CD4-positive, alpha-beta T cell treated with Interleukin-15 for 1 hour (primary cell): ENCODE measurements at regions not wholly inside any gene's neighbourhood (a gene's known extent, or its start where the extent isn't known, plus 50 kb on each side); places are given as distances from the start of the nearest gene placed in this dataset.

Experiments
- DNase-seq: peaks from one replicate; pipeline ENCODE4 v3.0.0-alpha.2; 2020

DNA sequence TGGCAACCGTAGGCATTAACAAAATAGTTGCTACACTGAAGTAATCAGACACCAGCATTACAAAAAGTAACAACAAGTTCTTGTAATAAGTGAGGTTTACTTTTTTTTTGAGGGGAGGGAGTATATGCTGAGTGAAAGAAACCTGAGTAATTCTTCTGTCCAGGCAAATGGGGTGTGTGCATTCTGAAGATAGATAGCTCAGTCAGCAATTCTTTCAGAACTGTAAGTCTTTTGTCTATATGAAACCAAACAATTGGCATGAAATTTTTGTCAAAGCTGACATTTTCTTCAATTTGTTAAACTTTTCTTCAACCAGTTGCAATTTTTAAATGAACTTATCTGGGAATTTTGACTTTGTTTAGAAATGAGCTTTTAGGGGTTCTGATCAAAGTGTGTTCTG, 208.1 kb upstream of the THSD7B start:
- DNase-seq = no peak

DNA sequence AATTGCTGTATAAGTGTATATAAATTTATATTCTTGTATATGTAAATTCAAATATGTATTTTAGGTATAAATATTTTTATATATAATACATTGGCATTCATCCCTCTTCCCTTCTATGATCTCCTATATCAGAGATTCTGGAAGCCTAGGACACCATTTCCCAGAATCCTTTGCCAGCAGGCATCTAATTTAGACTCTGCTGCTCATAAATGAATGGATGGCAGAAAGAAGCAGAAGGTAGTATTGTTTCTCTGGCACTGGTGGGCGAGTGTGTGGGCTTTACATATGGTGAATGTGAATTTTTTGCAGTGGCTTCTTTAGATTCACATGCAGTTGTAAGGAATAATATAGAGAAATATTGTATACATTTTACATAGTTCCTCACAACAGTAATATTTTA, 215.2 kb upstream of the THSD7B start:
- DNase-seq = no peak

DNA sequence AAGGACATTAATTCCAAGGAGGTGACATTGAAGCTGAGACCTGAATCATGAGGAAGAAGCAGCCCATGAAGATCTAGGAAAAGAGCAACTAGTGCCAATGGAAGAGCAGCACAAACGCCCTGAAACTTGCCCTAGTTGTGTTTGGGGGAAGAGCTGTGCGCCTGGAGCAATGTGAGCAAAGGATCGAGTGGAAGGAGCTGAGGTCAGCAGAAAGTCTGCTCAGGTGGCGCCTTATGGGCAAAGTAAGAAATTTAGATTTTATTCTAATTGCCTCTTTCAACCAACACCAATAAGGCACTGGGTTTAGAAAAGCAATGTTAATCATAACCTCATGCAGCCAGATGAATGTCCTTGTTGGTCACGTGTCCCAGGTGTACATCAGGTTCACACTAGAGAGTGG, 226.0 kb upstream of the THSD7B start:
- DNase-seq = no peak

DNA sequence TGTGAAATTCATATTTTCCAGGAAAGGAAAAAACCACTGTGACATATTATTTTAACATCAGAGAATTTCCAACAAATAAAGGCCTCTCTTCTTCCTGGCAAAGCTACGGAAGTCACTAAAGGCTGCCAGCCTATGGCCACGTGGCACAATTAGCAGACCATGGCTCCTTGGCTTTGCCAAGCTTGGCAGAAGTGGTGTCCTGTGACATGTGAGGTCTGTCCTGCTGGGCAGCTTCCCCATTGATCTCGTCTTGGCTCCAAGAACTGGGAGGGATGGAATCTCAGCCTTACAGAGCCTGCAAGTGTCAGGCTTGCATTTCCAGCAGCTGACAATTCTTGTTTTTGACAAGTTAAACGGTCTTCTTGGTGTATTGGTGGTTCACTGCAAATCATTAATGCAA, 226.9 kb upstream of the THSD7B start:
- DNase-seq = no peak

DNA sequence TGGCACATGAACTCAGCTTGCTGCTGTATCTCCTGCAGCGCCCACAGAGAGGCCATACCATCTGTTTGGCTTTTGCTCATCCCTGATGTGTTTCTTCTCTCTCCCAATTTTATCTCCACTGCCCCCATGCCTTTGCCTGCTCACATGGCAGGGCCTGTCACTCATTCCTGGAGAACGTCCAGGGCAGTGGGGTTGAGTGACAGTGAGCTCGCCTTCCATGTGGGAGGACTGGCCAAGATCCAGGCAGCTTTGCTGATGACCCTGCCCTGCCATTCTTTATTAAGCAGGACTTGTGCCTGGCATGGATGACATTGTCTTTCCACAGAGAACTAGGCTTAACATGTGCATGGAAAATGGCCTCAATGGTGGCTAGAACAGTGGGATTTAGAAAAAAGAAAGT, 230.5 kb upstream of the THSD7B start:
- DNase-seq = no peak

DNA sequence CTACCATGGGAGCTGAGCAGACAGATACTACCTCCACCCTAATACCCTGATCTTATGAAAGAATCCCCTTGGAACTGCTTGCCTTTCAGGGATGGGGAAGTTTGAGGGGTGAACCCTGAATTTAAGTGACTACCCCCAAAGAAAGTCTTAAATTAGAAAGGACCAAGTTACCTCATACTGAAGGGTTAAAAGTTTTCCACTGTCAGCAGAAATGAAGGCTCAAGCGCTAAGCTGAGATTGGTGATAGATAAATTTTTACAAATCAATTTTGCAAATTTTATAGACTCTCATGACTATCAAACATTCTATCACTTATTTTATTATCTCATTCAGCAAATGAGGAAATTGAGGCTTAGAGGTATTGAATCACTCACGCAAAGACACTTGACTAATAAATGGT, 233.2 kb upstream of the THSD7B start:
- no peak for DNase-seq

DNA sequence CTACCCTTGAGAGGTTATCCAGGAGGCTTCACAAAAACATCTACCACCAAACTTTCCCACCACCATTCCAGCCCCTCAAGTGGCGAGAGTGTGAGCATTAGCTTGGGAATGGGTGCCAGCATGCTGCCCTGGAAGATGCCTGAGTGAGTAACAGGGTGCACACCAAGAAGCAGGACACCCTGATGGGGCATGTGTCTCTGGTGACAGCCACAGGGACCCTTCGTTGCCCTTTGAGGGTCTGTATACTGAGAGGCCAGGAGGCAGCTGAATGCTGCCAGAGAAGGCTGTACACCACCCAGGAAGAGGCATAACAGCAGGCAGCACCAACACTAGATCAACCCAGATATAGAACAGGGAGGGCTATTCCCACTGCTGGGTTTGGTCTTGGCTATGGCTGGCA, 233.6 kb upstream of the THSD7B start:
- no peak for DNase-seq

DNA sequence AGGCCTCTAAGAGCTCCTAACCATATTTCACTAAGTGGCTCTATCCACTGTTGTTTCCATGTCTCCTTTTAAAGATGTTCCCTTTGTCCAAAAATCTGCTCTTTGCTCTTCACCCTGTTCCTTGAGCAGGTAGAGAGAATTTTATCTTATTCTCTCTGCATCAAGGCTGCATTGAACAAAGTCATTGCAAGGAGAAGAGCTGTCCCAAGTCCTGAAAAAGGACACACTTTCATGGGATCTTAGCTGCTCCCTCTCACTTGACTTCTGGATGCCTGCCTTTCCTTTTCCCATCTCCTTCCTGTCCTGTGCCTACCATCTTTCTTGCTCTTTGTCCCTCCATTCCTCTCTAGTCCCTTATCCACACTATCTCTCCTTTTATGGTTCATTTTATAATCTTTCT, 235.2 kb upstream of the THSD7B start:
- DNase-seq = no peak

DNA sequence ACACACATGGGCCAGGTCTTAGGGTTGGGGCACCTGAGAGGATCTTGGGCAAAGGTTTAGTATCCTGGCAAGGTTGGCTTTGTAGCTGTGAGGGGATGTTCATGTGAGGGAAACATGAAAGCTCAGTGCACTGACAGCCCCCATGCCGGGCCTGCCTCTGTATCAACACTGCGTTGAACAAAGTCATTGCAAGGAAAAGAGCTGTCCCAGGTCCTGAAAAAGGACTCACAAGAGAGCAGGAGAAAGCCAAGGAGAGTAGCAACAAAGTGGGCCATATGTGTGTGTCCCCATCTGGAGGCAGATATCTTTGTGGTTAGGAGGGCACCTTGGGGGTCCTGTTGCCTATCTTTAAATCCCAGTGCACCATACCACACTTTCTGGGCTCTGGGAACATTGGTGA, 237.8 kb upstream of the THSD7B start:
- DNase-seq = no peak

DNA sequence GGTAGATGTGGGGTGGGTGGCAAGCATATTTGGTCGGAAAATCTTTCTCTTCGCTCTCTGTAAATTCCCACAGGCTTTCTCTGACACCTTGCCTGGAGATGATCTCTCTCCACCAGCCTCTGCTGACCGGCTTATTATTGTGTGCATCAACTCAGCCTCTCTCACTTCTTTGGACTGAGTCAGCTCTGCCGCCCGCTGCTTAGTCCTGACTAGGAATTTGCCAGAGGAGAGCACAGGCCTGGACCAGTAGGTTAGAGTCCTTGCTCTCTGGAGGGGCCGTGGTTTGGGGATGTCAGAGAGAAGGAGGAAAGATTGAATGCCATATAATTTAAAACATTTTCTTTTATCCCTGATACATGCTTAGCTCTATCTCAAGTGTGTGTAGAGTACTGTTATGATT, 242.6 kb upstream of the THSD7B start:
- DNase-seq = no peak

DNA sequence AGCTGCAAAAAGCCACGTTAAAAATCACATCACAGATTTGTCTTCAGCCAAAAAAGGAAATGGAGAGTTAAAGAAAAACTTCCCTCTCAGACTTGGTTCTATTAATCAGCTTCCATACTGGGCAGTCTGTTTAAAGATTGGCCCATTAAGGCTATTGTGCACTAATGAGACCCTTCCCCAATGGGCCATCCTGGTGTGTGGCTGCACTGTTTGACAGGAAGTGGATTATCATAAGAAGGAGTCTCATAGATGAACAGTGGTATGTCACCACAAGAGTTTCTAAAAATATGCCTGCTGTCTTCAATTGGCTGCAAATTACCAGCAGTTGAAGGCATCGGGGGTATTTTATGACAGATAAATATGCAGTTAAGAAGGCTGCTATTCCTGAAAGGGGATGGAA, 247.6 kb upstream of the THSD7B start:
- no peak for DNase-seq

DNA sequence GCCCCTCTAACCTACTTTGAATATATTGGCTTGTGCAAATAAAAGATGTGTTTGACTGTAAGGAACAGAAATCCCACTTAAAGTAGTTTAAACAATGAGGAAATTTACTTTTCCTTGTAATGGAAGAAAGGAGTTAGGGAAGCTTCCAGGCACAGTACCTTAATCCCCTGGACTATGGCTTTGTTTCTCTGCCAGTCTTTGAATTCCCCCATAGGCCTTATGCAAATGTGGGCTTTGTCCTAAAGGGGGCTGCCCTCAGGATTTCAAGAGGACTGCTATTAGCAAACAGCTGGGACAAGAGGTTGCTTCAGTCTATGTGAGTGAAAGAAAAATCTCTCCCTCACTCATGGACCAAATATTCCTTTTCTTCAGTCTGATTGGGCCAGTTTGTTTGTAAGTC, 255.1 kb upstream of the THSD7B start:
- no peak for DNase-seq

DNA sequence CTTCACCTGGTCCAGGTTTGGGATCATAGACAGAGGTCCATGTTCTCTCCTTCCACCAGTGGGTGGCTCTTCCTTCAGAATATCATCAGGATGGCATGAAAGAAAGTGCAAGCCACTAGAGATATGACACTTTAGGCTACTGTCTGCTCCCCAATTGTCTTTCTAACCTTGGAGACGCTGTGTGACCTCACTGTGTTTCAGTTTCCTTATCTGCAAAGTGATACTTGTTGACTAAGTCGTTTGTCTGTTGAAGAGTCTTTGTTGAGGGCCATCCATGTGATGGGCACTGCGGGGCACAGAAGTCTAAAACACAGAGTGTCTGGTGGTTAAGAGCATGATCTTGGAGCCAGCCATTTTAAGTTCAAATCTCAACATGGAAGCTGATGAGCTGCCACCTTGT, 259.9 kb upstream of the THSD7B start:
- DNase-seq = no peak

DNA sequence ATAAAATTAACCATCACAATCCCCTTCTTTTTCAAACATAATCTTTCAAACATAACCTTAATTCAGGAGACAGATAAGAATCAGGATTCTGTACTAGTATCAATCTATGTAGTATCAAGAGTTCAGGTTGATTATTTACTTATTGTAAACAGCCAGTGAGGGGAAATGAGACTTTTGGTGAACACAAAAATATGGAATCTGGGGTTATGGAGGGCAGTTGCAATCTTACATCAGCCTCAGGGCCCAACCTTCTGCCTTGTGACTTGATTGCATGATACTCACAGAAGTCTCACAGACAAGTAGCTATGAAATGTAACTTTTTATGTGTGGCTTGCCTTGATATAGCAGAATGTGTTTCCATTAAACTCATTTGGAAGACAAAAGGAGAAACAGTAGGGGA, 262.7 kb upstream of the THSD7B start:
- no peak for DNase-seq

DNA sequence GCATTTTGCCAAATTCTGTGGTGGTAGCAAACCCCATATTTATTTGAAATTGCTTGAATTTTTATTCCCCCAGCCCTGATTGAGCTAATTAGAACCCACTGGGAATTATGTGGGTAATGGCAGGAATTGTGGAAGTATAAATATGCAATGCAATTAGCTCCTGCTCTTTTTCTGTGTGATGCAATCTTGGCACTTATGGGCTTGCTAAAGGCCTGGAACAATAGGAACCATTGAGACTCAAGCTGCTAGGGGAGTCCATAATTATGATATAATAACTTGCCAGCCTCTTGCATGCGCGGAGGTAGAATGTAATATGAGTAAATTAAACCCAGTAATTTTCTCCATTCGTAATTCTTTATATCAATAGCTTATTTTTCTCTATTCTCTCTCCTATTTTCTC, 267.6 kb upstream of the THSD7B start:
- no peak for DNase-seq

DNA sequence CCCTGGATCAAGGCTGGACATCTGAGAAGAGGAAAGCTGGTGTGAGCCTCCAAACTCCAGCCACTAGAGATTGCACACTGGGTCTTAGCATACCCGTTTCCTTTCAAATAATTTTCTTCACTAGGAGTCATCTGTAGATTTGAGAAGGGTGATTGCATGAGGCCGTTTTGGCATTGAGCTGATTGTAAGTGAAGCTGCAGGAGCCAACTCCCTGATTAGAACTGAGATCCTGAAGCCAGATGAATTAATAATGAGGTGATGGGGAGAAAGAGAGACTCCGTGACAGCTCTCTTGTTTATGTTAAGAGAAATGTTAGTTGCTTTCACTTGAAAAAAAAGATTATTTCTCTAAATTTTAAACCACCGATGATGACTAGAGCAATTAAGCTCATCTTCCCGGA, 268.4 kb upstream of the THSD7B start:
- no peak for DNase-seq

DNA sequence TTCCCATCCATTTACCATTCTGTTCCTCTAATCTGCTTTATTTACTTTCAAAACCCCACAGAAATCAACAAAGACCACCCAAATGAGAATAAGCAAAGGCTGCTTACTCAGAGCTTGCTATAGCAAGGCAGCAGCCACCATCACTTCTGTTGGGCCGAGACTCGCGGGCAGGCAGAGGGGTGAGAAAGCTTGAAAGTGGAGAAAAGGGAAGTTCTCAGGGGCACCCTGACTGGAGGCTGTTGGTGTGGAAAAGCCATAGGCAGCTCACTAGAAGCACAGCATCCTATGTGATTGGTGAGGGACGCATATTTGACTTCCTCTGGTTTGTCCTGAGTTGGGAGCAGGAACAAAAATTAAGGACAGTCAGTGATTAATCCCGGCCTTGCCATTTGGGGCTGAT, 269.7 kb upstream of the THSD7B start:
- DNase-seq = no peak

DNA sequence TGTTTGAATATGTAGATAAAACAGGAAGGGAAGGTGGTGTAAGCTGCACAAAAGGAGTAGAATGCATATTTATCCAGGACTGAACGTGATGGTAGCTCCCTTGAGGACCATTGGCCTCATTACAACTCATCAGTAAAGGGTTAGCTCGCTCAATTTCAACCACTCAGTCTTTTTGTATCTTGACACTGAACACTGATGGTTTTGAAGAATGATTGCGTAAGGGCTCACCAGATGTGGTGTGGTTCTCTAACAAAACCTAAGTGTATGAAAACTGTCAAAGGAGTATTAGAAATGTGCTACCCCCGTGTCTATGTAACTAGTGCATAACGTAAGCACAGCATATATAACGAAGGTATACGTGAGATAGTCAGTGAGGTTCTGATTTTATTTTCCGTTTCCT, 272.4 kb upstream of the THSD7B start:
- no peak for DNase-seq

DNA sequence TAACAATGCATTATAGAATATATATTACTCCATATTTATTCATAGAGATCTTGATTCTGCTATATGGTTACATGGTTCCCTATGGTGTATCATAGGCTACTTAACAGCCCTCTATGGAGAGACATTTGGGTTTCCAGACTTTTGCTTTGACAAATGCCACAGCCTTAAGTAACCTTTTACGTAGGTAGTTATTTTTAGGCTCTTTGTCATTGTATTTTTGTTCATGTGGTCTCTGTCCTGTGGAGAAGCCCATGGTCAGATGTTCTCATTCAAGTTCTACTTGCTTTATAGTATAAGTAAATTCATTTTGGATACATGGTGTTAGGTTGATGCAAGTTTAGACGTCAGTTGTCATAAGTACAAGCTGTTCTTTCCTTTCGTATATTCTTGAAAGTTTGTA, 275.2 kb upstream of the THSD7B start:
- no peak for DNase-seq

DNA sequence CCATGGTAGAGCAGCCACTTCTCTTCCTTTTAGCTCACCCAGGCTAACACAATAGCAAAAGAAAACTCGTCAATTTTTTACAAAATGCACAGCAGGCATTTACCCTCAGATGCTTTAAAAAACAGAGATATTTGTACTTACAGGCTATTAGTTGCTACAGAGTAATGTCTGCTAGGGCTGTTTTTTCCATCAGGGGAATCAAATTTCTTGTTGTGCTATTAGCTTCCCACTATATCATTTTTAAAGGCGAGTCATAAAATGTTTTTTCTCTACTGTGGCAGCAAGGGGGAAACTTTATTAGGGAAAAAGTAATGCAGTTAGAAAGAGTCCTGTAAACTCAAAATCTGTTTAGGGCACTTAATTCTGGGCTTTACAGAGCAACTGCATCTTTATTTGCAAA, 277.9 kb upstream of the THSD7B start:
- DNase-seq = no peak

DNA sequence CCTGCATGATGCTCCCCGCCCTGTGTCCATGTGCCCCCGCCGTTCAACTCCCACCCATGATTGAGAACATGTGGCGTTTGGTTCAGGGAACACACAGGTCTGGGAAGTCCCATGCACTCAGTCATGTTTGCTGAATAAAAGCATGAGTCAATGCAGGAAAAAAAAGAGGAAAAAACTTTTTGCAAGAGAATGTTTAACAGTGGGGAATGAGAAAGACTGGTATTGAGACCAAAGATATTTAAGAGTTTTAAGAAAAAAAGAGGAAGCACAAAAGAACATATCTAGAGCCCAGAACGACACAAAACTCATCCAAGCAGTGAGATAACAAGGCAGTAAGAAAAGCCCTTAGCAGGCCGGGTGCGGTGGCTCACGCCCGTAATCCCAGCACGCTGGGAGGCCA, 279.2 kb upstream of the THSD7B start:
- no peak for DNase-seq

DNA sequence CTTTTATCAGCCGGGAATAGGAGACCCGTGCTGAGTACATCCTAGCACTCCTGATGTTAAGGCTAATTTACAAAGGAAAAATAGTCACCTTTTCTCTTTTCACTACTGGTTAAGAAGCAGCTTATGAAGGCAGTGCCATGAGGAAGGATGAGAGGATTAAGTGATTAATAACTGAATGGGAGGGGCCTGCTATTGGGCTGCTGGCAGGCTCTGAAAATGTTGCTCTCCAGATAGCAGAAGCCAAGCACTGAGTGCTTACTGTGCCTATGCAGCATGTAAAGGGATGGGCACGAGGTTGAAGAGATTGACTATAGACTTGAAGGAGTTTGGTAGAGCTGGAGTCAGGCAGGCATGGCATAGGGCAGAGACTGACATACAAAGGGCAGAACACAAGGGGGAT, 282.4 kb upstream of the THSD7B start:
- DNase-seq = no peak

DNA sequence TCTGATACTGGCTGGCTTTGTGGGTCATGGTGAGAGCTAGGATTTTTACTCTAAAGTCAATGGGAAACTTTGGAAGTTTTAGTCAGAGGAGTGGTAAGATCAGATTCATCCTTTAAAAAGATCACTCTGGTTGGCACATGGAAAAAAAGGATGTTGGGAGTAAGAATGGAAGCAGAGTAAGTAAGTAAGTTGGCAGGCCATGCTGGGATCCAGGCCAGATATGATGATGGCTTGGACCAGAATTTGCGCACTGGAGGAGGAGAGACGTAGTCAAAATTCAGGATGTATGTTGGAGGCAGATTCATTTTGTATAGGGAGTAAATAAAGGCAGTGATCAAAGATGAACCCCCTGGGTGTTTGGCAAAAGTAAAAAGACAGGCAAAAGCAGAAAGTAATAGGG, 283.3 kb upstream of the THSD7B start:
- no peak for DNase-seq

DNA sequence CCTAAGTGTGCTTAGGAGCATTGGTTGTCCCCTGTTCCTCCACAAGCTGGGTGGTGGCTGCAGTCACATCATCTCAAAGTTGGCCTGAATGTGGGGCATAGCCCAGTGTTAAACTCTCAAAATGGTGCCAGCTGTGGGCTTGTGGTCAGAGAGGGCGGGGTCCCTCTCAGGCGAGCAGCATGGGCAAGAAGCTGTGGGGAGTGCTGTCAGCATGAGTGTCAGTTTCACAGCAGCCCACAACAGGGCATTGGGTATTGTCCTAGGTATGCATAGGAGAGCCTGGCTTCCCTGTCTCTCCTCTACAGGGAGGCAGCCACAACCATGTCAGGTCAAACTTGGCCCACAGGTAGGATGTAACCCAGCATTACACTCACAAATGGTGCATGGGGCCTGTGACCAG, 285.6 kb upstream of the THSD7B start:
- no peak for DNase-seq

DNA sequence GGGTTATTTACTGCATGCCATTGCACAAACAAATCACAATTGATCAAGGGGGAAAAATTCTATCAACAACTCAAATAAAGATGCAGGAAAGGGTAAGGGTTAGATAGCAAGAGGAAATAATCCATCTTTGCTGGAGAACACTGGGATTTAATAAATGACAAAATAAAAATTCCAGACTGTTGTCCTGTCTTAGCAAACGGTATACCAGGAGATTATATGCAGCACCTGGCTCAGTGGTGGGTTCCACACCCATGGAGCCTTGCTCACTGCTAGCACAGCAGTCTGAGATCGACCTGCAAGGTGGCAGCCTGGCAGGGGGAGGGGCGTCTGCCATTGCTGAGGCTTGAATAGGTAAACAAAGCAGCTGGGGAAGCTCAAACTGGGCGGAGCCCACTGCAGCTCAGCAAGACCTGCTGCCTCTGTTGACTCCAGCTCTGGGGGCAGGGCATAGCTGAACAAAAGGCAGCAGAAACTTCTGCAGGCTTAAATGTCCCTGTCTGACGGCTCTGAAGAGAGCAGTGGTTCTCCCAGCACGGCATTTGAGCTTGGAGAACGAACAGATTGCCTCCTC, 296.5 kb upstream of the THSD7B start:
- no peak for DNase-seq

DNA sequence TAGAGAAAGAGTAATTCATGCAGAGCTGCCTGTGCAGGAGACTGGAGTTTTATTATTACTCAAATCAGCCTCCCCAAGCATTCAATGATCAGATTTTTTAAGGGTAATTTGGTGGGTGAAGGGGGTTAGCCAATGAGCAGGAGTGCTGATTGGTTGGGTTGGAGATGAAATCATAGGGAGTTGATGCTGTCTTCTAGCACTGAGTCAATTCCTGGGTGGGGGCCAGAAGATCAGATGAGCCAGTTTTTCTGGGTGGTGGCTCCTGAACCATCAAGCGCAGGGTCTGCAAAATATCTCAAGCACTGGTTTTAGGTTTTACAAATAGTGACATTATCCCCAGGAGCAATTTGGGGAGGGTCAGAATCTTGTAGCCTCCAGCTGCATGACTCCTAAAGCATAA, 312.8 kb upstream of the THSD7B start:
- no peak for DNase-seq
